Right lobe of liver (tissue), 6 donors: ENCODE measurements at regions not wholly inside any gene's neighbourhood (a gene's known extent, or its start where the extent isn't known, plus 50 kb on each side); places are given as distances from the start of the nearest gene placed in this dataset.
A peak's percentile ranks its signal among the peaks of the same experiment; 100 is the strongest.

Source experiments
- ATAC-seq, 4 donors: fragments of 200-7000 bp; cut with Tn5 transposase; one replicate each; pipeline ENCODE4 v1.9.1; 2020; ENCODE audit warnings: mild to moderate bottlenecking in 4 of 4, moderate library complexity in 4 of 4
- DNase-seq, 3 donors: peaks; one replicate each; pipeline ENCODE4 v3.0.0-alpha.2; 2020
- H3K27ac ChIP-seq, 3 donors: fragments of 200-600 bp; one replicate each; pipeline ENCODE4 v1.8.0; 2022
- H3K27me3 ChIP-seq, 2 donors: fragments of 200-600 bp; one replicate each; pipeline ENCODE4 v1.8.0; 2022
- H3K36me3 ChIP-seq, 4 donors: fragments of 200-600 bp; sonication (generic) in 1 of 4; one replicate each; pipeline versions ENCODE4 v1.5.1 to v1.8.0; 2017 to 2022; ENCODE audit warnings: control low read depth in 1 of 4
- H3K4me1 ChIP-seq, 4 donors: fragments of 200-600 bp; sonication (generic) in 1 of 4; one replicate each; pipeline versions ENCODE4 v1.5.1 to v1.8.0; 2017 to 2022; ENCODE audit warnings: control low read depth in 1 of 4
- H3K4me3 ChIP-seq, 3 donors: fragments of 200-600 bp; one replicate each; pipeline ENCODE4 v1.8.0; 2022
- H3K9me3 ChIP-seq, 4 donors: fragments of 200-600 bp; sonication (generic) in 1 of 4; one replicate each; pipeline versions ENCODE4 v1.5.1 to v1.8.0; 2017 to 2022; ENCODE audit warnings: control low read depth in 1 of 4
- POLR2A ChIP-seq: fragments of 450-650 bp; IDR thresholded peaks from one replicate; pipeline ENCODE4 v1.6.1; 2017; ENCODE audit warnings: antibody characterized with exemption, mild to moderate bottlenecking
- WGBS: methylation state at CpG from one replicate; pipeline ENCODE4 v1.1.6; 2018; ENCODE audit warnings: low coverage, low lambda C conversion rate; ENCODE audit not compliant: insufficient coverage; ENCODE audit errors: missing lambda C conversion rate; 5-methylcytosine and 5-hydroxymethylcytosine counted together
- intact Hi-C, 2 donors: fragments of 100-400 bp; cut with DNase I; formaldehyde crosslinking; loops; one replicate each; pipeline versions ENCODE4 v1.11.2 to v1.14.1; 2022
- TF ChIP-seq, protein P1 (sequence below), 4 donors: fragments of 200-600 bp in 3 of 4; fragments of 450-650 bp in 1 of 4; IDR thresholded peaks; one replicate each; pipeline versions ENCODE4 v1.5.1 to v1.8.0; 2016 to 2022; ENCODE audit warnings: antibody characterized with exemption in 4 of 4, mild to moderate bottlenecking in 2 of 4
- donor health status: DM: no; HTN: yes; CAD: no.
- donor health status: DM: no; HTN: no; CAD: no.
- donor health status: DM: no; HTN: no; CAD: no.
- donor health status: DM: no; HTN: yes; CAD: no.
- donor health status: DM: no; HTN: yes; CAD: no.

DNA sequence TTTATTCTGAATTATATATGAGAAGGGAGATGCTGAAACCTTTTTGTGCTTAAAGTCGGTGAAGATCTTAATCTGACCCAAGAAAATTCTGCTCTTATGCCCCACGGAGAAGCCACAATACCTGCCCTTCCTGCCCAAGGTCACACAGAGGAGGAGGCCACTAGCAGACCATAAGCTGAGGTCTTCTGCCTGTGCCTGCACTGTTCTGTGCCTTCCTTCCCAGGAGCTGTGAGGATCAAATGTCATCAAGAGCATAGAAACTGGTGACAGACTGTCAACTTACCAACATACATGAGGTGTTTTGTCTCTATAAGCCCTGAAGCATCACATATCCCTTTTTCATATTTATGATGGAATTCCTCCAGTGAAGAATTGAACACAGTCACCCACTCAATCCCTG is 233.3 kb downstream of the C1D start:
- intact Hi-C loops, result no loop called here
- H3K27me3 ChIP-seq, result no peaks in the 10 kb centered on the region
- no peaks in the 10 kb centered on the region for H3K9me3 ChIP-seq
- H3K4me1 ChIP-seq, result peaks cover 0 to 7% (median 0%) of the 10 kb centered on the region in 4 donors
- WGBS, result 75% methylated on average over 2 of the region's 2 CpGs
- no peak overlapping the region for H3K27ac ChIP-seq
- no peak overlapping the region for H3K4me3 ChIP-seq
- DNase-seq, result no peak
- H3K36me3 ChIP-seq, result no peaks in the 10 kb centered on the region
- ATAC-seq, result no peak
- TF ChIP-seq, protein P1, sequence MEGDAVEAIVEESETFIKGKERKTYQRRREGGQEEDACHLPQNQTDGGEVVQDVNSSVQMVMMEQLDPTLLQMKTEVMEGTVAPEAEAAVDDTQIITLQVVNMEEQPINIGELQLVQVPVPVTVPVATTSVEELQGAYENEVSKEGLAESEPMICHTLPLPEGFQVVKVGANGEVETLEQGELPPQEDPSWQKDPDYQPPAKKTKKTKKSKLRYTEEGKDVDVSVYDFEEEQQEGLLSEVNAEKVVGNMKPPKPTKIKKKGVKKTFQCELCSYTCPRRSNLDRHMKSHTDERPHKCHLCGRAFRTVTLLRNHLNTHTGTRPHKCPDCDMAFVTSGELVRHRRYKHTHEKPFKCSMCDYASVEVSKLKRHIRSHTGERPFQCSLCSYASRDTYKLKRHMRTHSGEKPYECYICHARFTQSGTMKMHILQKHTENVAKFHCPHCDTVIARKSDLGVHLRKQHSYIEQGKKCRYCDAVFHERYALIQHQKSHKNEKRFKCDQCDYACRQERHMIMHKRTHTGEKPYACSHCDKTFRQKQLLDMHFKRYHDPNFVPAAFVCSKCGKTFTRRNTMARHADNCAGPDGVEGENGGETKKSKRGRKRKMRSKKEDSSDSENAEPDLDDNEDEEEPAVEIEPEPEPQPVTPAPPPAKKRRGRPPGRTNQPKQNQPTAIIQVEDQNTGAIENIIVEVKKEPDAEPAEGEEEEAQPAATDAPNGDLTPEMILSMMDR (IDR thresholded peaks at IDR 0.05), result no peak
- no peak for TF ChIP-seq POLR2A

GRCh38 chr2:67833632-67834031 is 229.2 kb downstream of the C1D start:
- no peaks in the 10 kb centered on the region for H3K27me3 ChIP-seq
- DNase-seq (peak in 1 of 3 donors; percentile 37), ATAC-seq (peak in 3 of 4 donors; percentile 46 to 71 (median 53))
- H3K36me3 ChIP-seq, result no peaks in the 10 kb centered on the region
- peaks cover 0 to 7% (median 0%) of the 10 kb centered on the region in 4 donors for H3K4me1 ChIP-seq
- WGBS, result 49% methylated on average over 5 of the region's 5 CpGs
- H3K27ac ChIP-seq, result no peak overlapping the region
- no peaks in the 10 kb centered on the region for H3K9me3 ChIP-seq
- intact Hi-C loops, result no loop called here
- no peak overlapping the region for H3K4me3 ChIP-seq
- TF ChIP-seq, protein P1 (IDR thresholded peaks at IDR 0.05), result no peak
- no peak for TF ChIP-seq POLR2A

GRCh38 chr2:67834482-67834881 is 228.3 kb downstream of the C1D start:
- H3K4me3 ChIP-seq, result no peak overlapping the region
- 91% methylated on average over 7 of the region's 7 CpGs for WGBS
- no peaks in the 10 kb centered on the region for H3K9me3 ChIP-seq
- ATAC-seq (no peak), DNase-seq (no peak)
- H3K4me1 ChIP-seq, result peaks cover 0 to 7% (median 0%) of the 10 kb centered on the region in 4 donors
- H3K36me3 ChIP-seq, result no peaks in the 10 kb centered on the region
- H3K27me3 ChIP-seq, result no peaks in the 10 kb centered on the region
- no peak overlapping the region for H3K27ac ChIP-seq
- TF ChIP-seq, protein P1 (IDR thresholded peaks at IDR 0.05), result no peak
- TF ChIP-seq POLR2A, result no peak
- intact Hi-C loops, result no loop called here

DNA sequence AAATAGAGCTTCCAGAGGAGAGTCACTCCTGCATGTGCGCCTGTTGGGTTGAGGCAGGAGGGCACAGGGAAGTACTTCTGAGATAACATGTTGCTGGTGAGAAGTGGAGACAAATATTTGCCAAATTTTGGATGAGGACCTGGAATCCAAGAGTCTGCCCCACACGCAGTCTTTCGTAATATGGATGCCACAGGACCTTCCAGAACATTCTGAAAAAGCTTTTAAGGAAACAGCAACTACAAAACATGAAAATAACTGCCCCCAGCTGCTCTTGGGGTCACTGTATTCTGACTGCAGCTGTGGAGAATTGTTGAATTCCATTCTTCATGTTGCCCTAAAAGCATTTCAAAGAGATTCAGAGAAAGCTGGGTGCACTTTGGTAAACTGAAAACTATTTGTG is 227.5 kb downstream of the C1D start:
- WGBS, result 38% methylated on average over 2 of the region's 3 CpGs
- no peak for ATAC-seq
- Histone ChIP-seq H3K9me3 (no peaks in the 10 kb centered on the region), H3K36me3 (no peaks in the 10 kb centered on the region), H3K4me3 (no peak overlapping the region), H3K4me1 (peaks cover 0 to 7% (median 0%) of the 10 kb centered on the region in 4 donors), H3K27me3 (no peaks in the 10 kb centered on the region), H3K27ac (no peak overlapping the region)
- intact Hi-C loops, result no loop called here
- DNase-seq, result no peak
- TF ChIP-seq, protein P1 (IDR thresholded peaks at IDR 0.05), result no peak
- TF ChIP-seq POLR2A, result no peak

- Histone ChIP-seq H3K4me1 (peaks cover 0 to 7% (median 0%) of the 10 kb centered on the region in 4 donors), H3K4me3 (no peak overlapping the region), H3K9me3 (no peaks in the 10 kb centered on the region), H3K36me3 (no peaks in the 10 kb centered on the region), H3K27ac (no peak overlapping the region), H3K27me3 (no peaks in the 10 kb centered on the region)
- no peak for ATAC-seq
- TF ChIP-seq, protein P1 (IDR thresholded peaks at IDR 0.05), result no peak
- TF ChIP-seq POLR2A, result no peak
- DNase-seq, result no peak
- WGBS, result 58% methylated on average over 5 of the region's 5 CpGs
- intact Hi-C loops, result no loop called here
Measured at GRCh38 chr2:67836866-67837265, 225.9 kb downstream of the C1D start.
